Astrocyte (in vitro differentiated cells and primary cell): ENCODE measurements at regions not wholly inside any gene's neighbourhood (a gene's known extent, or its start where the extent isn't known, plus 50 kb on each side); places are given as distances from the start of the nearest gene placed in this dataset.
A peak's percentile ranks its signal among the peaks of the same experiment; 100 is the strongest.

Source experiments
- DNase-seq: peaks from one replicate; pipeline ENCODE4 v3.0.0-alpha.2; 2010; ENCODE audit warnings: low read depth
- FAIRE-seq: peaks from 2 replicates; lab custom pipeline; 2011; peaks lifted over from hg19 to GRCh38; lab: Jason Lieb, UNC
- H2AFZ ChIP-seq: 2 replicates; pipeline ENCODE4 v1.6.0; 2012; ENCODE audit warnings: low read depth, low read length, inconsistent platforms
- H3K27ac ChIP-seq: 2 replicates; pipeline ENCODE4 v1.5.1; 2011; ENCODE audit warnings: low read depth, low read length, inconsistent platforms
- H3K27me3 ChIP-seq: 2 replicates; pipeline ENCODE4 v1.6.0; 2011; ENCODE audit warnings: low read length, inconsistent platforms; ENCODE audit not compliant: insufficient read depth
- H3K36me3 ChIP-seq: 2 replicates; pipeline ENCODE4 v1.5.1; 2011; ENCODE audit warnings: low read length, inconsistent platforms; ENCODE audit not compliant: insufficient read depth
- H3K4me1 ChIP-seq: 2 replicates; pipeline ENCODE4 v1.5.1; 2011; ENCODE audit warnings: low read length, inconsistent platforms; ENCODE audit not compliant: insufficient read depth
- H3K4me2 ChIP-seq: 2 replicates; pipeline ENCODE4 v1.6.0; 2012; ENCODE audit warnings: low read length, inconsistent platforms
- H3K4me3 ChIP-seq: 2 replicates; pipeline ENCODE4 v1.5.1; 2011; ENCODE audit warnings: low read depth, mild to moderate bottlenecking, low read length, inconsistent platforms; ENCODE audit not compliant: insufficient read depth
- H3K79me2 ChIP-seq: 2 replicates; pipeline ENCODE4 v1.6.0; 2012; ENCODE audit warnings: mild to moderate bottlenecking, low read length, inconsistent platforms; ENCODE audit not compliant: insufficient read depth
- H3K9ac ChIP-seq: 2 replicates; pipeline ENCODE4 v1.6.0; 2012; ENCODE audit warnings: mild to moderate bottlenecking, low read length, inconsistent platforms
- H3K9me3 ChIP-seq: 2 replicates; pipeline ENCODE4 v1.5.1; 2012; ENCODE audit warnings: low read depth, mild to moderate bottlenecking, low read length, inconsistent platforms; ENCODE audit not compliant: insufficient read depth
- H4K20me1 ChIP-seq: 2 replicates; pipeline ENCODE4 v1.6.0; 2012; ENCODE audit warnings: low read length, inconsistent platforms; ENCODE audit not compliant: insufficient read depth
- H3K27ac Mint-ChIP-seq: one replicate; pipeline ENCODE4 v1.8.0; 2021; ENCODE audit warnings: mild to moderate bottlenecking, mixed read lengths; ENCODE audit not compliant: unreplicated experiment
- H3K27me3 Mint-ChIP-seq: one replicate; pipeline ENCODE4 v1.8.0; 2021; ENCODE audit warnings: low read depth, mixed read lengths; ENCODE audit not compliant: unreplicated experiment
- H3K36me3 Mint-ChIP-seq: one replicate; pipeline ENCODE4 v1.8.0; 2021; ENCODE audit warnings: low read depth, mixed read lengths; ENCODE audit not compliant: unreplicated experiment
- H3K4me1 Mint-ChIP-seq: one replicate; pipeline ENCODE4 v1.8.0; 2021; ENCODE audit warnings: low read depth, mixed read lengths; ENCODE audit not compliant: unreplicated experiment
- H3K4me3 Mint-ChIP-seq: one replicate; pipeline ENCODE4 v1.8.0; 2021; ENCODE audit warnings: mild to moderate bottlenecking, moderate library complexity, mixed read lengths; ENCODE audit not compliant: unreplicated experiment
- H3K9me3 Mint-ChIP-seq: one replicate; pipeline ENCODE4 v1.8.0; 2021; ENCODE audit warnings: mild to moderate bottlenecking, mixed read lengths; ENCODE audit not compliant: unreplicated experiment
- CTCF ChIP-seq: IDR thresholded peaks from 2 replicates; pipeline ENCODE4 v1.5.1; 2011; ENCODE audit warnings: low read depth, mild to moderate bottlenecking, inconsistent platforms, low read length, moderate library complexity; ENCODE audit not compliant: insufficient read depth
- EZH2 ChIP-seq: IDR thresholded peaks from 2 replicates; pipeline ENCODE4 v1.6.1; 2012; ENCODE audit warnings: mild to moderate bottlenecking, low read length, inconsistent platforms; ENCODE audit not compliant: insufficient read depth

- no peaks in the 10 kb centered on the region for H3K27me3 ChIP-seq
- Mint-ChIP-seq H3K4me1 (peaks cover 10% of the 10 kb centered on the region), H3K9me3 (no peaks in the 10 kb centered on the region), H3K36me3 (no peaks in the 10 kb centered on the region), H3K4me3 (no peak overlapping the region), H3K27ac (no peak overlapping the region), H3K27me3 (peaks cover 2% of the 10 kb centered on the region)
- TF ChIP-seq EZH2 = no peak
- TF ChIP-seq CTCF = no peak
- FAIRE-seq (no peak), DNase-seq (no peak)
- no peak overlapping the region for H3K4me2 ChIP-seq
- H4K20me1 ChIP-seq = no peaks in the 10 kb centered on the region
- H3K36me3 ChIP-seq = no peaks in the 10 kb centered on the region
- no peak overlapping the region for H3K9ac ChIP-seq
- no peak overlapping the region for H3K4me3 ChIP-seq
- H3K27ac ChIP-seq = no peak overlapping the region
- peaks cover 11% of the 10 kb centered on the region for H3K9me3 ChIP-seq
- no peaks in the 10 kb centered on the region for H3K79me2 ChIP-seq
- H3K4me1 ChIP-seq = peaks cover 6% of the 10 kb centered on the region
- H2AFZ ChIP-seq = no peak overlapping the region
These were observed 150.7 kb downstream of the ADAMTS15 start for GRCh38 chr11:130599073-130599654.

GRCh38 chr11:130600139-130600538 is 151.7 kb downstream of the ADAMTS15 start:
- Mint-ChIP-seq H3K27me3 (no peaks in the 10 kb centered on the region), H3K27ac (no peak overlapping the region), H3K4me3 (no peak overlapping the region), H3K36me3 (no peaks in the 10 kb centered on the region), H3K9me3 (peaks cover 2% of the 10 kb centered on the region), H3K4me1 (peaks cover 10% of the 10 kb centered on the region)
- no peak overlapping the region for H3K27ac ChIP-seq
- no peaks in the 10 kb centered on the region for H4K20me1 ChIP-seq
- H3K9ac ChIP-seq = no peak overlapping the region
- no peak overlapping the region for H2AFZ ChIP-seq
- no peaks in the 10 kb centered on the region for H3K27me3 ChIP-seq
- H3K79me2 ChIP-seq = no peaks in the 10 kb centered on the region
- peaks cover 11% of the 10 kb centered on the region for H3K9me3 ChIP-seq
- no peak overlapping the region for H3K4me2 ChIP-seq
- FAIRE-seq = no peak
- H3K4me1 ChIP-seq = peaks cover 6% of the 10 kb centered on the region
- no peaks in the 10 kb centered on the region for H3K36me3 ChIP-seq
- DNase-seq = no peak
- no peak for TF ChIP-seq CTCF
- no peak for TF ChIP-seq EZH2
- no peak overlapping the region for H3K4me3 ChIP-seq

GRCh38 chr11:130600616-130601015 is 152.2 kb downstream of the ADAMTS15 start:
- Histone ChIP-seq H2AFZ (peak overlapping the region; percentile 24), H3K4me2 (peak overlapping the region; percentile 39), H3K27me3 (no peaks in the 10 kb centered on the region), H4K20me1 (no peaks in the 10 kb centered on the region), H3K4me3 (no peak overlapping the region), H3K36me3 (no peaks in the 10 kb centered on the region), H3K4me1 (peaks cover 6% of the 10 kb centered on the region), H3K9me3 (peaks cover 11% of the 10 kb centered on the region), H3K9ac (no peak overlapping the region), H3K27ac (peak overlapping the region; percentile 31), H3K79me2 (no peaks in the 10 kb centered on the region)
- FAIRE-seq (no peak), DNase-seq (no peak)
- Mint-ChIP-seq H3K27ac (peak overlapping the region; percentile 21), H3K4me1 (peaks cover 10% of the 10 kb centered on the region), H3K4me3 (no peak overlapping the region), H3K36me3 (no peaks in the 10 kb centered on the region), H3K27me3 (no peaks in the 10 kb centered on the region), H3K9me3 (peaks cover 2% of the 10 kb centered on the region)
- TF ChIP-seq EZH2 (no peak), CTCF (no peak)
